ENCODE measurements at regions not wholly inside any gene's neighbourhood (a gene's known extent, or its start where the extent isn't known, plus 50 kb on each side); places are given as distances from the start of the nearest gene placed in this dataset.
"Not testable (repeated sequence)": the region's sequence is repeated elsewhere in the genome, so short reads cannot be mapped to it uniquely, and the experiment has no call there.

GRCh38 chr3:21989341-21990042, 238.5 kb upstream of the ZNF385D start:
- no peak for DNase-seq (ENCODE audit: low spot score)

- no peak for DNase-seq (ENCODE audit: low spot score)
Measured at GRCh38 chr3:21991061-21991460, 240.1 kb upstream of the ZNF385D start.

GRCh38 chr3:21995079-21995607, 244.1 kb upstream of the ZNF385D start:
- no peak for DNase-seq (ENCODE audit: low spot score)

- no peak for DNase-seq (ENCODE audit: low spot score)
Measured at GRCh38 chr3:22007368-22007767, 256.4 kb upstream of the ZNF385D start.

GRCh38 chr3:22010997-22011396, 260.0 kb upstream of the ZNF385D start:
- no peak for DNase-seq (ENCODE audit: low spot score)

- DNase-seq (ENCODE audit: low spot score) = no peak
Measured at GRCh38 chr3:22012471-22012870, 261.5 kb upstream of the ZNF385D start.

GRCh38 chr3:22013641-22014040, 262.6 kb upstream of the ZNF385D start:
- no peak for DNase-seq (ENCODE audit: low spot score)

GRCh38 chr3:22016197-22016596, 265.2 kb upstream of the ZNF385D start:
- DNase-seq (ENCODE audit: low spot score) = no peak

GRCh38 chr3:22024638-22025037, 273.6 kb upstream of the ZNF385D start:
- DNase-seq (ENCODE audit: low spot score) = not testable (repeated sequence)

- DNase-seq (ENCODE audit: low spot score) = no peak
Measured at GRCh38 chr3:22029480-22029879, 278.5 kb upstream of the ZNF385D start.

GRCh38 chr3:22039161-22039560, 288.2 kb upstream of the ZNF385D start:
- DNase-seq (ENCODE audit: low spot score) = no peak

- DNase-seq (ENCODE audit: low spot score) = no peak
Measured at GRCh38 chr3:22040150-22040549, 289.1 kb upstream of the ZNF385D start.

GRCh38 chr3:22045882-22046281, 294.9 kb upstream of the ZNF385D start:
- DNase-seq (ENCODE audit: low spot score) = no peak

GRCh38 chr3:22063500-22063899, 312.5 kb upstream of the ZNF385D start:
- no peak for DNase-seq (ENCODE audit: low spot score)

GRCh38 chr3:22068619-22069018, 317.6 kb upstream of the ZNF385D start:
- DNase-seq (ENCODE audit: low spot score) = no peak

GRCh38 chr3:22088204-22088603, 337.2 kb upstream of the ZNF385D start:
- DNase-seq (ENCODE audit: low spot score) = no peak

- peak; percentile 1 for DNase-seq (ENCODE audit: low spot score)
Measured at GRCh38 chr3:22089284-22089683, 338.3 kb upstream of the ZNF385D start.

- no peak for DNase-seq (ENCODE audit: low spot score)
Measured at GRCh38 chr3:22091329-22091728, 340.3 kb upstream of the ZNF385D start.

GRCh38 chr3:22098021-22098420, 347.0 kb upstream of the ZNF385D start:
- DNase-seq (ENCODE audit: low spot score) = no peak

GRCh38 chr3:22101351-22101750, 350.3 kb upstream of the ZNF385D start:
- no peak for DNase-seq (ENCODE audit: low spot score)

- DNase-seq (ENCODE audit: low spot score) = no peak
Measured at GRCh38 chr3:22101811-22102210, 350.8 kb upstream of the ZNF385D start.

GRCh38 chr3:22103423-22103822, 352.4 kb upstream of the ZNF385D start:
- DNase-seq (ENCODE audit: low spot score) = no peak

- no peak for DNase-seq (ENCODE audit: low spot score)
Measured at GRCh38 chr3:22106213-22106896, 355.3 kb upstream of the ZNF385D start.

GRCh38 chr3:22111226-22111625, 360.2 kb upstream of the ZNF385D start:
- no peak for DNase-seq (ENCODE audit: low spot score)

All from hepatic stellate cell (primary cell).